ENCODE measurements at regions not wholly inside any gene's neighbourhood (a gene's known extent, or its start where the extent isn't known, plus 50 kb on each side); places are given as distances from the start of the nearest gene placed in this dataset.

DNA sequence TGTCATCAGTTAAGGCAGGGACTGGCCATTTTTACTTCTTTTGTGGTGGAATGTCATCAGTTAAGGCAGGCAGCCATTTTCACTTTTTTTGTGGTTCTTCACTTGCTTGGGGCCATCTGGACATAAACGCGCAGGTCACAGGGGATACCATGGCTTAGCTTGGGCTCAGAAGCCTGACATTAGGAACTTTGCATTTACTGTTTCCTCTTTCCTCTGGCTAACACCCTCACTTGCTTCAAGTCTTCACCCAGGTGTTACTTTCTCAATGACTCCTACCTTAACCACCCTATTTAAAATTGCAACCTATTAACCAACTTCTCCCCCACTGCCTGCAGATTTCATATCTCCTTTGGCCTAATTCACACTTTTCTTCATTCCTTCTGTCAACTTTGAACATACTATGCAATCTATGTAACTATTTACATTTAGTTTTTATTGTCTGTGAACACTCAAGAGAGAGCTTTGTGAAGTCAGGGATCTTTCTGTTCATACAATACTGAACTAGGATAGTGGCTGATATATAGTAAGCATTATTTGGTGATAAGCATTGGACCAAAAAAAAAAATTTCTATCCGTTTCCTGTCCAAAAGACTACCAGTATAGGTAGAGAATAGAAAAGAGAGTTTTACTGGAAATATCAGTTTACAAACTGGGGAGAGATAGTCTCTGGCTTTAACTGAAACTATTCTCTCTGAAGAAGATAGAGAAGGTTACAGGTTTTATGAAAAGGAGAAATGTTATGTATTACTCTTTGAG, 600.1 kb upstream of the ZNF804A start:
- TF ChIP-seq CREB1 (CRISPR knock-in tag; IDR thresholded peaks at IDR 0.05; ENCODE audit: low read depth) = no peak
- TF ChIP-seq, protein P1, sequence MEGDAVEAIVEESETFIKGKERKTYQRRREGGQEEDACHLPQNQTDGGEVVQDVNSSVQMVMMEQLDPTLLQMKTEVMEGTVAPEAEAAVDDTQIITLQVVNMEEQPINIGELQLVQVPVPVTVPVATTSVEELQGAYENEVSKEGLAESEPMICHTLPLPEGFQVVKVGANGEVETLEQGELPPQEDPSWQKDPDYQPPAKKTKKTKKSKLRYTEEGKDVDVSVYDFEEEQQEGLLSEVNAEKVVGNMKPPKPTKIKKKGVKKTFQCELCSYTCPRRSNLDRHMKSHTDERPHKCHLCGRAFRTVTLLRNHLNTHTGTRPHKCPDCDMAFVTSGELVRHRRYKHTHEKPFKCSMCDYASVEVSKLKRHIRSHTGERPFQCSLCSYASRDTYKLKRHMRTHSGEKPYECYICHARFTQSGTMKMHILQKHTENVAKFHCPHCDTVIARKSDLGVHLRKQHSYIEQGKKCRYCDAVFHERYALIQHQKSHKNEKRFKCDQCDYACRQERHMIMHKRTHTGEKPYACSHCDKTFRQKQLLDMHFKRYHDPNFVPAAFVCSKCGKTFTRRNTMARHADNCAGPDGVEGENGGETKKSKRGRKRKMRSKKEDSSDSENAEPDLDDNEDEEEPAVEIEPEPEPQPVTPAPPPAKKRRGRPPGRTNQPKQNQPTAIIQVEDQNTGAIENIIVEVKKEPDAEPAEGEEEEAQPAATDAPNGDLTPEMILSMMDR (conservative IDR thresholded peaks at IDR 0.05; ENCODE audit: low read depth in 2 of 2) = no peak
- TF ChIP-seq NANOG (IDR thresholded peaks at IDR 0.05; ENCODE audit: borderline replicate concordance) = no peak
- TF ChIP-seq, protein P2, sequence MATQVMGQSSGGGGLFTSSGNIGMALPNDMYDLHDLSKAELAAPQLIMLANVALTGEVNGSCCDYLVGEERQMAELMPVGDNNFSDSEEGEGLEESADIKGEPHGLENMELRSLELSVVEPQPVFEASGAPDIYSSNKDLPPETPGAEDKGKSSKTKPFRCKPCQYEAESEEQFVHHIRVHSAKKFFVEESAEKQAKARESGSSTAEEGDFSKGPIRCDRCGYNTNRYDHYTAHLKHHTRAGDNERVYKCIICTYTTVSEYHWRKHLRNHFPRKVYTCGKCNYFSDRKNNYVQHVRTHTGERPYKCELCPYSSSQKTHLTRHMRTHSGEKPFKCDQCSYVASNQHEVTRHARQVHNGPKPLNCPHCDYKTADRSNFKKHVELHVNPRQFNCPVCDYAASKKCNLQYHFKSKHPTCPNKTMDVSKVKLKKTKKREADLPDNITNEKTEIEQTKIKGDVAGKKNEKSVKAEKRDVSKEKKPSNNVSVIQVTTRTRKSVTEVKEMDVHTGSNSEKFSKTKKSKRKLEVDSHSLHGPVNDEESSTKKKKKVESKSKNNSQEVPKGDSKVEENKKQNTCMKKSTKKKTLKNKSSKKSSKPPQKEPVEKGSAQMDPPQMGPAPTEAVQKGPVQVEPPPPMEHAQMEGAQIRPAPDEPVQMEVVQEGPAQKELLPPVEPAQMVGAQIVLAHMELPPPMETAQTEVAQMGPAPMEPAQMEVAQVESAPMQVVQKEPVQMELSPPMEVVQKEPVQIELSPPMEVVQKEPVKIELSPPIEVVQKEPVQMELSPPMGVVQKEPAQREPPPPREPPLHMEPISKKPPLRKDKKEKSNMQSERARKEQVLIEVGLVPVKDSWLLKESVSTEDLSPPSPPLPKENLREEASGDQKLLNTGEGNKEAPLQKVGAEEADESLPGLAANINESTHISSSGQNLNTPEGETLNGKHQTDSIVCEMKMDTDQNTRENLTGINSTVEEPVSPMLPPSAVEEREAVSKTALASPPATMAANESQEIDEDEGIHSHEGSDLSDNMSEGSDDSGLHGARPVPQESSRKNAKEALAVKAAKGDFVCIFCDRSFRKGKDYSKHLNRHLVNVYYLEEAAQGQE (IDR thresholded peaks at IDR 0.05; ENCODE audit: unreplicated experiment) = no peak
- TF ChIP-seq ZNF114 (CRISPR knock-in tag; IDR thresholded peaks at IDR 0.05) = no peak
- TF ChIP-seq POLR2AphosphoS5 (IDR thresholded peaks at IDR 0.05; ENCODE audit: low read depth) = no peak
- TF ChIP-seq, protein P3, sequence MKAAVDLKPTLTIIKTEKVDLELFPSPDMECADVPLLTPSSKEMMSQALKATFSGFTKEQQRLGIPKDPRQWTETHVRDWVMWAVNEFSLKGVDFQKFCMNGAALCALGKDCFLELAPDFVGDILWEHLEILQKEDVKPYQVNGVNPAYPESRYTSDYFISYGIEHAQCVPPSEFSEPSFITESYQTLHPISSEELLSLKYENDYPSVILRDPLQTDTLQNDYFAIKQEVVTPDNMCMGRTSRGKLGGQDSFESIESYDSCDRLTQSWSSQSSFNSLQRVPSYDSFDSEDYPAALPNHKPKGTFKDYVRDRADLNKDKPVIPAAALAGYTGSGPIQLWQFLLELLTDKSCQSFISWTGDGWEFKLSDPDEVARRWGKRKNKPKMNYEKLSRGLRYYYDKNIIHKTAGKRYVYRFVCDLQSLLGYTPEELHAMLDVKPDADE (IDR thresholded peaks at IDR 0.05) = no peak
- TF ChIP-seq, protein P4, sequence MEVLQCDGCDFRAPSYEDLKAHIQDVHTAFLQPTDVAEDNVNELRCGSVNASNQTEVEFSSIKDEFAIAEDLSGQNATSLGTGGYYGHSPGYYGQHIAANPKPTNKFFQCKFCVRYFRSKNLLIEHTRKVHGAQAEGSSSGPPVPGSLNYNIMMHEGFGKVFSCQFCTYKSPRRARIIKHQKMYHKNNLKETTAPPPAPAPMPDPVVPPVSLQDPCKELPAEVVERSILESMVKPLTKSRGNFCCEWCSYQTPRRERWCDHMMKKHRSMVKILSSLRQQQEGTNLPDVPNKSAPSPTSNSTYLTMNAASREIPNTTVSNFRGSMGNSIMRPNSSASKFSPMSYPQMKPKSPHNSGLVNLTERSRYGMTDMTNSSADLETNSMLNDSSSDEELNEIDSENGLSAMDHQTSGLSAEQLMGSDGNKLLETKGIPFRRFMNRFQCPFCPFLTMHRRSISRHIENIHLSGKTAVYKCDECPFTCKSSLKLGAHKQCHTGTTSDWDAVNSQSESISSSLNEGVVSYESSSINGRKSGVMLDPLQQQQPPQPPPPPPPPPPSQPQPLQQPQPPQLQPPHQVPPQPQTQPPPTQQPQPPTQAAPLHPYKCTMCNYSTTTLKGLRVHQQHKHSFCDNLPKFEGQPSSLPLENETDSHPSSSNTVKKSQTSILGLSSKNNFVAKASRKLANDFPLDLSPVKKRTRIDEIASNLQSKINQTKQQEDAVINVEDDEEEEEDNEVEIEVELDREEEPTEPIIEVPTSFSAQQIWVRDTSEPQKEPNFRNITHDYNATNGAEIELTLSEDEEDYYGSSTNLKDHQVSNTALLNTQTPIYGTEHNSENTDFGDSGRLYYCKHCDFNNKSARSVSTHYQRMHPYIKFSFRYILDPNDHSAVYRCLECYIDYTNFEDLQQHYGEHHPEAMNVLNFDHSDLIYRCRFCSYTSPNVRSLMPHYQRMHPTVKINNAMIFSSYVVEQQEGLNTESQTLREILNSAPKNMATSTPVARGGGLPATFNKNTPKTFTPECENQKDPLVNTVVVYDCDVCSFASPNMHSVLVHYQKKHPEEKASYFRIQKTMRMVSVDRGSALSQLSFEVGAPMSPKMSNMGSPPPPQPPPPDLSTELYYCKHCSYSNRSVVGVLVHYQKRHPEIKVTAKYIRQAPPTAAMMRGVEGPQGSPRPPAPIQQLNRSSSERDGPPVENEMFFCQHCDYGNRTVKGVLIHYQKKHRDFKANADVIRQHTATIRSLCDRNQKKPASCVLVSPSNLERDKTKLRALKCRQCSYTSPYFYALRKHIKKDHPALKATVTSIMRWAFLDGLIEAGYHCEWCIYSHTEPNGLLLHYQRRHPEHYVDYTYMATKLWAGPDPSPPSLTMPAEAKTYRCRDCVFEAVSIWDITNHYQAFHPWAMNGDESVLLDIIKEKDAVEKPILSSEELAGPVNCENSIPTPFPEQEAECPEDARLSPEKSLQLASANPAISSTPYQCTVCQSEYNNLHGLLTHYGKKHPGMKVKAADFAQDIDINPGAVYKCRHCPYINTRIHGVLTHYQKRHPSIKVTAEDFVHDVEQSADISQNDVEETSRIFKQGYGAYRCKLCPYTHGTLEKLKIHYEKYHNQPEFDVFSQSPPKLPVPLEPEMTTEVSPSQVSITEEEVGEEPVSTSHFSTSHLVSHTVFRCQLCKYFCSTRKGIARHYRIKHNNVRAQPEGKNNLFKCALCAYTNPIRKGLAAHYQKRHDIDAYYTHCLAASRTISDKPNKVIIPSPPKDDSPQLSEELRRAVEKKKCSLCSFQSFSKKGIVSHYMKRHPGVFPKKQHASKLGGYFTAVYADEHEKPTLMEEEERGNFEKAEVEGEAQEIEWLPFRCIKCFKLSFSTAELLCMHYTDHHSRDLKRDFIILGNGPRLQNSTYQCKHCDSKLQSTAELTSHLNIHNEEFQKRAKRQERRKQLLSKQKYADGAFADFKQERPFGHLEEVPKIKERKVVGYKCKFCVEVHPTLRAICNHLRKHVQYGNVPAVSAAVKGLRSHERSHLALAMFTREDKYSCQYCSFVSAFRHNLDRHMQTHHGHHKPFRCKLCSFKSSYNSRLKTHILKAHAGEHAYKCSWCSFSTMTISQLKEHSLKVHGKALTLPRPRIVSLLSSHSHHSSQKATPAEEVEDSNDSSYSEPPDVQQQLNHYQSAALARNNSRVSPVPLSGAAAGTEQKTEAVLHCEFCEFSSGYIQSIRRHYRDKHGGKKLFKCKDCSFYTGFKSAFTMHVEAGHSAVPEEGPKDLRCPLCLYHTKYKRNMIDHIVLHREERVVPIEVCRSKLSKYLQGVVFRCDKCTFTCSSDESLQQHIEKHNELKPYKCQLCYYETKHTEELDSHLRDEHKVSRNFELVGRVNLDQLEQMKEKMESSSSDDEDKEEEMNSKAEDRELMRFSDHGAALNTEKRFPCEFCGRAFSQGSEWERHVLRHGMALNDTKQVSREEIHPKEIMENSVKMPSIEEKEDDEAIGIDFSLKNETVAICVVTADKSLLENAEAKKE (CRISPR knock-in tag; IDR thresholded peaks at IDR 0.05) = no peak
- 0 out of 2 replicates have a peak, but pooled peaks cover 4% of the 10 kb centered on the region for H3K9me2 ChIP-seq (ENCODE audit: insufficient read depth)
- H2AFZ ChIP-seq = no peak overlapping the region
- no peaks in the 10 kb centered on the region for H3K9me3 Mint-ChIP-seq
- H3K4me1 Mint-ChIP-seq = peaks cover 32% of the 10 kb centered on the region
- H3K4me3 Mint-ChIP-seq = no peak overlapping the region
- H3F3A ChIP-seq (replicated peaks; ENCODE audit: low read depth) = no peaks in the 10 kb centered on the region
- DNase-seq (ENCODE audit: low spot score) (no peak), ATAC-seq (no peak)
- no peaks in the 10 kb centered on the region for H4K20me1 ChIP-seq (replicated peaks; ENCODE audit: insufficient read depth)
- H3K27me3 ChIP-seq (ENCODE audit: insufficient read depth) = no peaks in the 10 kb centered on the region
- H3K79me2 ChIP-seq (replicated peaks; ENCODE audit: insufficient read depth) = no peaks in the 10 kb centered on the region
- peaks cover 26% of the 10 kb centered on the region for H3K4me1 ChIP-seq (ENCODE audit: insufficient read depth)
- H3K36me3 Mint-ChIP-seq (ENCODE audit: low read depth) = no peaks in the 10 kb centered on the region
- H3K36me3 ChIP-seq (ENCODE audit: insufficient read depth) = no peaks in the 10 kb centered on the region
- H3K4me2 ChIP-seq = 0 out of 2 replicates have a peak overlapping the region, but pooled peaks have one; percentile 12
- no peaks in the 10 kb centered on the region for H3K27me3 Mint-ChIP-seq (ENCODE audit: insufficient read depth, low read depth, poor library complexity)
- H3K27ac ChIP-seq (ENCODE audit: low read depth) = no peak overlapping the region
- no peak overlapping the region for H3K4me3 ChIP-seq
- no peak overlapping the region for H3K27ac Mint-ChIP-seq

All from GM23338 (cell line).